HUES64 (cell line): ENCODE measurements at regions not wholly inside any gene's neighbourhood (a gene's known extent, or its start where the extent isn't known, plus 50 kb on each side); places are given as distances from the start of the nearest gene placed in this dataset.
A peak's percentile ranks its signal among the peaks of the same experiment; 100 is the strongest.
"Not testable (repeated sequence)": the region's sequence is repeated elsewhere in the genome, so short reads cannot be mapped to it uniquely, and the experiment has no call there.

ENCODE experiments used
- H3K27ac ChIP-seq: 2 replicates; pipeline ENCODE4 v1.7.0; 2013; ENCODE audit warnings: low read depth, low read length, inconsistent platforms
- H3K27me3 ChIP-seq: 2 replicates; pipeline ENCODE4 v1.6.1; 2013; ENCODE audit warnings: mild to moderate bottlenecking, low read length; ENCODE audit not compliant: insufficient read depth
- H3K36me3 ChIP-seq: 2 replicates; pipeline ENCODE4 v1.6.1; 2013; ENCODE audit warnings: mild to moderate bottlenecking, low read length; ENCODE audit not compliant: insufficient read depth
- H3K4me1 ChIP-seq: 2 replicates; pipeline ENCODE4 v1.6.1; 2013; ENCODE audit warnings: mild to moderate bottlenecking, low read length, moderate library complexity; ENCODE audit not compliant: insufficient read depth
- H3K4me3 ChIP-seq: 2 replicates; pipeline ENCODE4 v1.5.1; 2013; ENCODE audit warnings: mild to moderate bottlenecking, low read length, moderate library complexity
- H3K9ac ChIP-seq: 2 replicates; pipeline ENCODE4 v1.6.1; 2013; ENCODE audit warnings: mild to moderate bottlenecking, low read depth, low read length
- H3K9me3 ChIP-seq: 2 replicates; pipeline ENCODE4 v1.6.1; 2013; ENCODE audit warnings: low read depth, low read length; ENCODE audit not compliant: insufficient read depth
- WGBS: fragments of 150-250, 120-280 bp; methylation state at CpG from one replicate; pipeline ENCODE4 v1.1.7; 2013; ENCODE audit warnings: missing lambda C conversion rate; 5-methylcytosine and 5-hydroxymethylcytosine counted together

- no peak overlapping the region for H3K9ac ChIP-seq
- peak overlapping the region; percentile 44; the same call in 1 of the 2 replicates for H3K27ac ChIP-seq
- H3K36me3 ChIP-seq, result no peaks in the 10 kb centered on the region
- peaks cover 29% of the 10 kb centered on the region for H3K4me1 ChIP-seq
- 76% methylated on average over 4 of the region's 4 CpGs for whole genome bisulfite sequencing
- no peaks in the 10 kb centered on the region for H3K9me3 ChIP-seq
- no peaks in the 10 kb centered on the region for H3K27me3 ChIP-seq
- no peak overlapping the region for H3K4me3 ChIP-seq
Observed at GRCh38 chr14:83706231-83706954, 1823.6 kb upstream of the FLRT2 start.

DNA sequence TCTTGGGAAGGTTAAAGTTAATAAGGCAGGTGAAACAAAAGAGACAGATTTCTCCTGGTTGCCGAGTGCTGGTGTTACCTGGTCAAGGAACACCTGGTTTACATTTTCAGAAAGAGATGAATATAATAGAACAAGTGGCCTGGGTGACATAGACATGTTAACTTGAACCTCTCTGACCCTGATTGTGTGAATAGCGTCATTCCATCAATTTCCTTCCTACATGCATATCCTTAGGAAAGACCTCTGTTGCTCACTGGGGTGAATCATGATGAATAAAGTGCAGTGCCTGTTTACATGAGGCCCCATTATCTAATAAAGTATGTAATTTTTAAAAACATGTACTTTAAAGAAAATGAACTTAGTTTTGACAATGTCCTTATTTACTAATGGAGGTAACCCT lies 1822.9 kb upstream of the FLRT2 start:
- Histone ChIP-seq H3K36me3 (no peaks in the 10 kb centered on the region), H3K4me1 (peaks cover 29% of the 10 kb centered on the region), H3K27me3 (no peaks in the 10 kb centered on the region), H3K9me3 (no peaks in the 10 kb centered on the region), H3K27ac (peak overlapping the region; percentile 44; the same call in 1 of the 2 replicates), H3K9ac (no peak overlapping the region), H3K4me3 (no peak overlapping the region)
- WGBS, result 99% methylated on average over 2 of the region's 2 CpGs

DNA sequence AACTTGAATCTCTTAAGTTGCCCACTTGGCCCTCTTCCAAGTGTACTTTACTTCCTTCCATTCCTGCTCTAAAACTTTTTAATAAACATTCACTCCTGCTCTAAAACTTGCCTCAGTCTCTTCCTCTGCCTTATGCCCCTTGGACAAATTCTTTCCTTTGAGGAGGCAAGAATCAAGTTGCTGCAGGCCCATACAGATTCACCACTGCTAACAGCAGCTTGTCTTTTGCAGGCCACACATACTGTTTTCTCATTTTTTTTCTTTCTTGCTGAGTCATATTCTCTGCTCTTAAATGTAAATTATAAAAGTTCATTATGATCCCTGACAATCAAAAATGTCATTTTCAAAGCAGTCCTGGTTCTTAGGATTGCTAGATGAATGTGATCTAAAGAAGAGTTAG lies 1820.8 kb upstream of the FLRT2 start:
- Histone ChIP-seq H3K27ac (no peak overlapping the region), H3K9me3 (no peaks in the 10 kb centered on the region), H3K4me3 (no peak overlapping the region), H3K27me3 (no peaks in the 10 kb centered on the region), H3K9ac (no peak overlapping the region), H3K36me3 (no peaks in the 10 kb centered on the region), H3K4me1 (peaks cover 29% of the 10 kb centered on the region)

DNA sequence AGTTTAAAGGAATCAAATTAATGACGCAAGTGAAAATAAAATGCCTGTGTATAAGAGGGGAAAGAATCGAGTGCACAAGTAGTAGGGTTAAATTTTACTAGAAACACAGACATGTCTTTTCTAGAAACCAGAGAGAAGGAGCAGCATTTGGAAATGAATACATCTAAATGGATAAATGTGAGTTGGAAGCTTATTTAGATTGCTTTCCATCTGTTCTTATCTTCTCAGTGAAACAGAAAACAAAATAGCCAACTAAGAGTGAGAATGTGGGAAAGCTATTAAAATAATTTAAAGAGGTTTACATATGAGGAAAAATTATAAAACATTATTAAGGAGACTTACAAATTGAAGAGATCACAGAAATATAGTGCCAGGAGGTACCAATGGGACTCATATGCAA lies 1818.9 kb upstream of the FLRT2 start:
- H3K9ac ChIP-seq, result no peak overlapping the region
- no peak overlapping the region for H3K4me3 ChIP-seq
- H3K4me1 ChIP-seq, result peaks cover 20% of the 10 kb centered on the region
- no peaks in the 10 kb centered on the region for H3K27me3 ChIP-seq
- H3K36me3 ChIP-seq, result no peaks in the 10 kb centered on the region
- no peak overlapping the region for H3K27ac ChIP-seq
- no peaks in the 10 kb centered on the region for H3K9me3 ChIP-seq
- WGBS, result 92% methylated on average over 2 of the region's 2 CpGs

DNA sequence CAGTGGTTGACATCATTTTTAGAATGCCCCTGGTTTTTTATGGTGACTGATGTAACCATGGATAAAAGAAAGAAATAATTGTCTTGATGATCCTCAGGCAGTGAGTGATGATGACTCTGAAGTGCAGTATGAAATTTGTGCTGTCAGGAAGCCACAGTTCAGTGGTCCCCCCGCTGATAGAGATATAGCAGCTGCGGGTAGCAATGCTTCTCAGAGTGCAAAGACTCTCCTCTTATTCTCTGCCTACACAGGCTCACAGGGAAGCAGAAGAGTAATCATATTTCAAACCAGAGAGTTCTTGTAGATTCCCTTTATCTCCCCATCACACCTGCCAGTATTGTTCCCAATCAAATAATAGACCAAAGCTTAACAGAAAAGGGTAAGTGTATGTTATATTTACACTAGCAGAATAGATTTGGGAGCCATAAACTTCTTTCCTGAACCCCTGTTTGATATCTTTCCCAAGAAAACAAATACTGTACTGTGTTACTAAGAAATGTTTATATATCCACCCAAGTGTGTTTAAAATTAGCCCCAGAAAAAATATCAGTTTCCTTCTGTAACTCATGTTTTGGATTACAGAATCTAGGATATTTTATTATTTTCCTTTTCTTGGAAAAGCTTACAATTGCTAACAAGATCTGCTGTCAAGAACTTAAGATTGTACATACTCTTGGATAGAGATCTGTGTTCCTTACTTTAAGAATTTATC lies 1817.4 kb upstream of the FLRT2 start:
- Histone ChIP-seq H3K9ac (no peak overlapping the region), H3K27me3 (no peaks in the 10 kb centered on the region), H3K9me3 (no peaks in the 10 kb centered on the region), H3K4me1 (peaks cover 7% of the 10 kb centered on the region; the same call in 1 of the 2 replicates), H3K36me3 (no peaks in the 10 kb centered on the region), H3K4me3 (no peak overlapping the region), H3K27ac (no peak overlapping the region)
- WGBS, result 96% methylated on average over 2 of the region's 2 CpGs

GRCh38 chr14:83713732-83714131 lies 1816.2 kb upstream of the FLRT2 start:
- 100% methylated on average over 2 of the region's 2 CpGs for WGBS

DNA sequence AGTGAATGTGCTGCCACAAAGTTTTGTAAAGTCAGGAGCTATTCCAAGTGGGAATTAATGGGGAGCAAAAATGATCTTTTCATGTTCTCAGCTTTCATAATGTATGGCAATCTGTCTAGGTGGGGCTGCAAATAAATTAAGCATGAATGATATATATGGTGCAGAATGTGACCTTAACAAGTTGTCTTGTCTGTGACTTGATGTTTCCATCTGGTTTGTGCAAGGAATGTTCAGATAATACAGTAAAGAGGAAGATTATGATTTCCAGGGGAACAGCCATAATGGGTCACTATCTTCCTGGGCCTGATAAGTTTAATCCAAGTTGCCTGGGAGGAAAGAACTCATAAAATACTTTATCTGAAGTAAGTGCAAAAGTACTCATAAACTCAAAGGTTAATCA lies 1815.8 kb upstream of the FLRT2 start:
- H3K9me3 ChIP-seq, result no peaks in the 10 kb centered on the region
- no peak overlapping the region for H3K9ac ChIP-seq
- no peak overlapping the region for H3K4me3 ChIP-seq
- H3K4me1 ChIP-seq, result no peaks in the 10 kb centered on the region
- H3K36me3 ChIP-seq, result no peaks in the 10 kb centered on the region
- no peaks in the 10 kb centered on the region for H3K27me3 ChIP-seq
- no peak overlapping the region for H3K27ac ChIP-seq

More at GRCh38 chr14:83713732-83714131, 1816.2 kb upstream of the FLRT2 start:
- H3K36me3 ChIP-seq, result no peaks in the 10 kb centered on the region
- H3K4me3 ChIP-seq, result no peak overlapping the region
- H3K4me1 ChIP-seq, result no peaks in the 10 kb centered on the region
- no peak overlapping the region for H3K27ac ChIP-seq
- H3K9ac ChIP-seq, result no peak overlapping the region
- no peaks in the 10 kb centered on the region for H3K27me3 ChIP-seq
- H3K9me3 ChIP-seq, result no peaks in the 10 kb centered on the region

- not testable (repeated sequence) for H3K9me3 ChIP-seq, H3K9ac ChIP-seq, H3K4me1 ChIP-seq, H3K4me3 ChIP-seq, H3K27me3 ChIP-seq, H3K36me3 ChIP-seq, H3K27ac ChIP-seq
- 99% methylated on average over 12 of the region's 12 CpGs for WGBS
Observed at GRCh38 chr14:83719435-83719834, 1810.5 kb upstream of the FLRT2 start.

DNA sequence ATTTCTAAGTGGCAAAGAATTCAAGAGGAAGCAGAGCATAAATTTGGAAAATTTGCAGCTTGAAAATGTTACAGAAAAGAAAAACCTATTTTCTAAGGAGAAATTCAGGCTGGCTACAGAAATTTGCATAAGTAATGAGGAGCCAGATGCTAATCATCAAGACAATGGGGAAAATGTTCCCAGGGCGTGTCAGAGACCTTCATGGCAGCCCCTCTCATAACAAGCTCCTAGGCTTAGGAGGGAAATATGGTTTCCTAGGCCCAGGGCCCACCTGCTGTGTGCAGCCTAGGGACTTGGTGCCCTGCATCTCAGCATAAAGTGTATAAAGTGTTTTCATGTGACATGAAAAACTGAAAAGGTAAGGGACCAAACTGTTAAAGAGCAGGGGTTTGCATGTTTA lies 1796.3 kb upstream of the FLRT2 start:
- Histone ChIP-seq H3K27me3 (no peaks in the 10 kb centered on the region), H3K9ac (no peak overlapping the region), H3K9me3 (peaks cover 23% of the 10 kb centered on the region), H3K4me3 (no peak overlapping the region), H3K4me1 (no peaks in the 10 kb centered on the region), H3K36me3 (no peaks in the 10 kb centered on the region), H3K27ac (no peak overlapping the region)
- WGBS, result 61% methylated on average over 1 of the region's 1 CpG

DNA sequence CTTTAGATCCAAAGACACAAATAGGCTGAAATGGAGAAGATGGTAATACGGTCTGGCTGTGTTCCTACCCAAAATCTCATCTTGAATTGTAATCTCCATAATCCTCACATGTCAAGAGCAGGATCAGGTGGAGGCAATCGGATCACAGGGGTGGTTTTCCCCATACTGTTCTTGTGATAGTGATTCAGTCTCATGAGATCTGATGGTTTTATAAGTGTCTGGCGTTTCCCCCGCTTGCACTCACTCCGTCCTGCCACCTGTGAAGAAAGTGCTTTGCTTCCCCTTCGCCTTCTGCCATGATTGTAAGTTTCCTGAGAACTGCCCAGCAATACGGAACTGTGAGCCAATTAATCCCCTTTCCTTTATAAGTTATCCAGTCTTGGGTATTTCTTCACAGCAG lies 1795.5 kb upstream of the FLRT2 start:
- Histone ChIP-seq H3K9ac (no peak overlapping the region), H3K4me1 (no peaks in the 10 kb centered on the region), H3K9me3 (peaks cover 16% of the 10 kb centered on the region), H3K27ac (no peak overlapping the region), H3K4me3 (no peak overlapping the region), H3K36me3 (no peaks in the 10 kb centered on the region), H3K27me3 (no peaks in the 10 kb centered on the region)
- WGBS, result 95% methylated on average over 7 of the region's 7 CpGs

DNA sequence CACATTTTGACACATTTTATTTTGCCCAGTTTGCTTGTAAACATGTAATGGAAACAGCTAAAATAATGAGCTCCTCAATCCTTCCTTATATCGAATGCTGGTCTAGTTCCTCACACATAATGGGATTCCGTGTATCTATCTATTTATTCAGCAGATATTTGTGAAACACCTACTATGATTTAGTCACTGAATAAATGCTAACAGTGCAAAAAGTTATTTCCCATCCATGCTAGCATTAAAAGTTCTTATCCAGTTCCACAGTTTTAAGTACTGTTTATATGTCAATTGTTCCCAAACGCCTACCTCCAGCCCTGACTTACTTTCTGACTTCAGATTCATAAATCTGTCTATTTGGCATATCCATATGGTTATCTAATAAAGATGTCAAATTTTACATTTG lies 1788.7 kb upstream of the FLRT2 start:
- no peak overlapping the region for H3K4me3 ChIP-seq
- H3K27ac ChIP-seq, result no peak overlapping the region
- no peaks in the 10 kb centered on the region for H3K36me3 ChIP-seq
- H3K9ac ChIP-seq, result no peak overlapping the region
- H3K4me1 ChIP-seq, result no peaks in the 10 kb centered on the region
- 100% methylated on average over 3 of the region's 3 CpGs for WGBS
- no peaks in the 10 kb centered on the region for H3K9me3 ChIP-seq
- H3K27me3 ChIP-seq, result no peaks in the 10 kb centered on the region
